Ureter (tissue), 1 donor: ENCODE measurements at regions not wholly inside any gene's neighbourhood (a gene's known extent, or its start where the extent isn't known, plus 50 kb on each side); places are given as distances from the start of the nearest gene placed in this dataset.

Experiments used
- DNase-seq: peaks from one replicate; pipeline ENCODE4 v3.0.0-alpha.2; 2020; ENCODE audit warnings: low spot score
- donor health status: DM: yes; HTN: yes; CAD: no.

GRCh38 chr2:126389446-126389845, 266.5 kb upstream of the GYPC start:
- DNase-seq, result no peak

DNA sequence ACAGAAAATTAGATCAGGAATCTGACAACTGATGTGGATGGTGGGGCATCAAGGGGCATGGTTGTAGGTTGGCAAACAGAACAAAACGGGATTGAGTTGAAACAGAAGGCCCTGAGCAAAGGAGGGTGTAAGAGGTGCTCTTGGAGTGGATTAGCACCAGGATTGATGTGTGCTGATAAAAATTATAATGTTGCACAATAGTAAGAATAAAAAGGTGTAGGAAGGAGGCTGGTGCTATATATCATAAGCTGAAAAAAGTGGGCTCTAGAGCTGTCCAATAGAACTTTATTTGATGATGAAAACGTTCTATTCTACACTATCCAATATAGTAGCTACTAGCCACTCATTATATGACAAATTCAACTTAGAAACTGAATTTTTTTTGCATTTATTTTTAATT, 263.1 kb upstream of the GYPC start:
- no peak for DNase-seq

DNA sequence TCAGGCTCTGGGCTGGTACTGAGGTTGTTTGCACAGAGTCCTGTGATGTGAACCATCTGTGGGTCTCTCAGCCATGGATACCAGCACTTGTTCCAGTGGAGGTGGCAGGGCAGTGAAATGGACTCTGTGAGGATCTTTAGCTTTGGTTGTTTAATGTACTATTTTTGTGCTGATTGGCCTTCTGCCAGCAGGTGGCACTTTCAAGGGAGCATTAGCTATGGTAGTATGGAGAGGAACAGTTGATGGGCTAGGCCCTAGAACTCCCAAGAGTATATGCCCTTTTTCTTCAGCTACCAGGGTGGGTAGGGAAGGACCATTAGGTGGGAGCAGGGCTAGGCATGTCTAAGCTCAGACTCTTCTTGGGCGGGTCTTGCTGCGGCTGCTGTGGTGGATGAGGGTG, 257.0 kb upstream of the GYPC start:
- no peak for DNase-seq

DNA sequence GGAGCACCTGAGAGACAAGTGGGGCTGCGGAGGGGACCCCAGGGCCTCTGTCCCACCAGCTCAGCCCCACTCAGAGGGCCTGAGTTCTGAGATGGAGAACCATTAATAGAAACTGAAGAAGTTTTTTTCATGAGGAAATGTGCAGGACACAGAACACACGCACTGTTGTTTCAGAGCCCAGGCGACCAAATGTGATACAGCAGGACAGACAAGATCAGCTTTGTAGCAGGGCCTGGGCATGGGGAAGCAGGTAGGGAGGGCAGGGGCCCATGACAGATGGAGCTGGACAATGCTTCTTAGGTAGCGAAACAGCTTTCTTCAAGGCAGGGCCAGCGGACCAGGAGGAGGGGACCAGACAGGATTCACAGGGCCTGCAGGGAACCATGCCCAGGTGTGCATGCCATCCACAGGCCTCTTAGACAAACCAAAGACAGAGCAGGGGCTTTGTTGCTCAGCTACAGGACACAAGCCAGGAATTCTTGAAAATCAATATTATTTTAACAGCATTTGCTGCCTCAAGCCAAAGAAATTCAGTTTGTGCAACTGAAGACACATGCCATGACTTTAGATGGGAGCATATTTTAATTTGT, 252.8 kb upstream of the GYPC start:
- no peak for DNase-seq

- no peak for DNase-seq
These were observed 249.7 kb upstream of the GYPC start for GRCh38 chr2:126406267-126406666.

- no peak for DNase-seq
These were observed 247.3 kb upstream of the GYPC start for GRCh38 chr2:126408671-126409070.

DNA sequence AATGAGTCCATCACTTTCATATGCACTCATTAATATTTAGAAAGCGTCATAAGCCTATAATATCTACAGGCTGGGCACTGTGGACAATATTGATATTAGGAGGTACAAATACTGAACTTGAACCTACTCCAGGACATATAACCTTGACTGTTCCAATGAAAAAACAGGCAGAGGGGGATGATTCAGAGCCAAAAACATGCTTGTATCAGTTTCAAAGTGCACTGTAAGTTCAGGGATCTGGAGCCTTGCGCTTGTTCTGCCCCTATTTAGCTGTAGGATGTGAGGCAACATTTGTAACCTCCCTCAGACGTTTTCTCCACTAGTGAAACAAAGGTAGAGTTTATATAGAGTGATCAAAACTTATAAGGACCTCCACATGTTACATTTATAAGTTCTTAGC, 246.1 kb upstream of the GYPC start:
- DNase-seq, result no peak

GRCh38 chr2:126413079-126413478, 242.9 kb upstream of the GYPC start:
- no peak for DNase-seq

GRCh38 chr2:126419403-126419802, 236.6 kb upstream of the GYPC start:
- no peak for DNase-seq

DNA sequence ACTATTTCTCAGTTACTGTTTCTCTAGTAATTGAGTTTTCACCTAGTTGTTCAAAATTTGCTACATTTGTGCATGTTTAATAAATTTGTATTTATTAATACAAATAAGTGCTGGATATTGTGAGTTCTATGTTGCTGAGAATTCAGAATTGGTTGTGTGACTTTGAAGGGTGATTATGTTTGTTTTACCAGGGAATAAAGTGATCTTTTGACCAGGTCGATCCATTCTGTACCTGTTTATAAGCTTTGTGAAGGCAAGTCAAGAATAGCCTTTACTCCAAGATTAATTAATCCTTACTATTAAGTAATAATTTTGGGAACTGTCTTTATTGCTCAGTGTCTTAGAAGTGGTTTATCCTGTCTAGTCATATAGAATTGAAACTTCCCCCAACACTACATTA, 230.0 kb upstream of the GYPC start:
- no peak for DNase-seq

DNA sequence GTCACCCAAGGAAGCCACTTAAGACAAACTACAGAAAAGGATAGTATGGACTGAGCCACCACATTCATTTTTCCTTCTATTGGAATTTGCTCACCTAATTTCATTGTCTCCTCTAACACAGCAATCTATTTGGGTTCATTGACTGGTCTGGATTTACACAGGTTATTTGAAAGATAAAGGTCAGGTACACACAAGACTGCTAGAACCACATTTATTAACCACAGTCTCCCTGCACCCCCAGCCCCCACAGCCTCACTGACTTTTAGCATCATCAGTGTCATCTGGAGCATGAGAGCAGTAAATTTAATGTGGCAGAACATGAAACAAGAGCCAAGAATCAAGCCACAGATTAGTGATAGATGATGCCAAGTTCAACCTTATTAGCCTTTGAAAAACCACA, 226.9 kb upstream of the GYPC start:
- no peak for DNase-seq

DNA sequence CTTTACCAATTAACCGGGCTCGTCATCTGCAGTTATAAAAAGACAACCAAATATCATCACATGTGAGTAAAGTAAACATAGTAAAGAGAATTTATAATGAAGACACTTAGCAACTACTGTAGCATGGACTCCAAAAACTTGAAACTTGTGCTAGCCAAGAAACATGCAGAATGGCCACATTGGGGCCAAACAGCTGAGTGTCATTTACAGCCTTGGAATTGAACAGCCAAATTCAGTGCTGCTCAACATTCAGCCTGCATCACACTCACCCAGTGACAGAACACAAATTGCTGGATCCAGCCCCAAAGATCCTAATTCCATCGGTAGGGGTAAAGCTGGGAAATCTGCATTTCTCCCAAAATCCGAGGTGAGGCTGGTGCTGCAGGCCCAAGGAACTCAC, 224.8 kb upstream of the GYPC start:
- DNase-seq, result no peak

GRCh38 chr2:126436411-126436810, 219.5 kb upstream of the GYPC start:
- no peak for DNase-seq

DNA sequence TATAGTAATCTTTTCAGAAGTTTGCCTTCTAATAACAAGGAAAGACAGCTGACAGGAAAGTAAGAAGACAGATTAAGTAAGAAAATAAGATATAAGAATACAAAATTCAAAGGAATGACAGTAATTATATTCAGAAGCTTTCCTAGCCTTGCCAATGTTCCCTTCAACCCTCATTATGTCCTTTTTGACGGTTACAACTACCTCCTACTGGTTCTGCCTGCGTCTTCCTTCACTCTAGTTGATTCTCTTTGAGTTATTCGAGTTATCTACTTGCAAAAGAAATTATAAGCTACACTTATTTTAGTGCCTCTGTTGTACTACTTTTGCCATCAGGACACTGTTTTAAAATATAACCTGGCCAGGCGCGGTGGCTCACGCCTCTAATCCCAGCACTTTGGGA, 218.9 kb upstream of the GYPC start:
- DNase-seq, result no peak

GRCh38 chr2:126444512-126444911, 211.4 kb upstream of the GYPC start:
- DNase-seq, result no peak

DNA sequence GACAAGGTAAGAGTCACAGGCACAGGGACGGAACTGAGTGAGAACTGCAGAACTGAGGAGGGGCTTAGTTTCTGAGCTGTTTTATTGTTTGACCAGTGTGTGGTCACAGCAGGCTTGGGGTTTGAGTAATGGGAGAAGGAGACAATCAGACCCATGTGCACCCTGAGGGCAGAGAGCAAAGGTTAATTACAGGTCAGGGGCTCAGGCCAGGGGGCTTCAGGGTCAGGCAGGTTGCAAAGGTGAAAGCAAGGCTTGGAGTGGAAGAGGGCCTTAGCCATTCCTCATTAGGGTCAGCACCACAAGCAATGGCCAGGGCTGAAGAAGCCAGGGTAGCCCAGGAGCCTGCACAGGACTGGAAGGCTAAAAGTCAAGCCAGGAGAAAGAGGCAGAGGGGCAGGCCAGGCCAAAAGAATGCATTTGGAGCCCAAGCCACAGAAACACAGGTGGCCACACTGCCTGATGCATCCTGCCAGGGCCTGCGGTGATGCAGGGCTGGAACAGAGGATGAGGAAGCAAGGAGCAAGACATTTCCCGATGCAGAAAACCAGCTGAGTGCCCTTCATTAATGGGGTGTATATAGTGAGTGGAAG, 209.8 kb upstream of the GYPC start:
- no peak for DNase-seq

GRCh38 chr2:126448611-126449010, 207.3 kb upstream of the GYPC start:
- no peak for DNase-seq

DNA sequence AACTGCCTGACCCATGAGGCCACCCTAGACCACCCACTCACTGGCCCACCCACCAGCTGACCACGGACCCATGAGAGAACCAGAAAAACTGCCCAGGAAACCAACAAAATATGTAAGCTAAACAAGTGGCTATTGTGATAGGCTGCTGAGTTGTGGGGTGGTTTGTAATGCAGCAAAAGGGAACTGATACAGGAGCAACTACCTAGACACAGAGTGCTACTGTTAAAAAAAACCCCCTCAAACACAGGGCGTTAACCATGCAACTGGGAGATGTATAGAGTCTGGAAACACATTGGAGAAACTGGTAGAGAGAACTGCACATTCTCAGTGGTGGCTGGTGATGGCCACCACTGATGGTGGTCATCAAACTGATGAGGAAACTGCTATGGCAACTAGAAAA, 206.3 kb upstream of the GYPC start:
- no peak for DNase-seq

DNA sequence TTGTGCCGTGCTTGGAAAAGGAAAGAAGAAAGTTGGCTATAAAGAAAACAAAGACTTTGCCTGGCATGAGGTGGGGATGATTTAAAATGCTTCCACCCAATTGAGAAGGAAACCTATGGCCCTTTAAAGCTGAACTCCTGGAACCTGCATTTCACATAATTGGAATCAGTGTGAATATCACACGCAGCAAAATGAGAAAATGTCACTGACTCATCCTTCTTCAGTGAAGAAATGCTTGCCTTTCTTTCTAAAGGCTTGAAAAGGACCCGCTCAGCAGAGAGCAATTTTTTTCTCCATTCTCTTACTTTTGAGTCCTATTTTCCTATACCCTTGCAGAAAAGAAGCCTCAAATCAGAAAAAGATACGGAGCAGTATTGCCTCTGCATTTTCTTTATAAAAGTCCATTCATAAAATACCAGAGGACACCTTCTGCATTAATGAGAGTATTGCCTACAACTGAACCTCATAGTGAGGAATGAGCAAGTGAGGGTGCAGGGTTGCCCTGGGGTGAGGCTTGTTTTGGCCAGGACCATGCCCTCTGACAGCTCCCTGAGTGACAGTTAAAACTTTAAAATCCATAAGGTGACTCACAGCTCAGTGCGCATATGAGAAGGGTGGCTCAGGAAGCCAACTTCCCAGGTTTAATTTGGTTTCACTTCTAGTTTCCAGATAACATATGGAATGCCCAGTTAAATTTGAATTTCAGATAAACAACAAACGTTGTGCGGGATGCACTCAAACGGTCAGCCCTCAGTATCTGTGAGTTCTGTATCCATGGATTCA, 191.9 kb upstream of the GYPC start:
- DNase-seq, result no peak

DNA sequence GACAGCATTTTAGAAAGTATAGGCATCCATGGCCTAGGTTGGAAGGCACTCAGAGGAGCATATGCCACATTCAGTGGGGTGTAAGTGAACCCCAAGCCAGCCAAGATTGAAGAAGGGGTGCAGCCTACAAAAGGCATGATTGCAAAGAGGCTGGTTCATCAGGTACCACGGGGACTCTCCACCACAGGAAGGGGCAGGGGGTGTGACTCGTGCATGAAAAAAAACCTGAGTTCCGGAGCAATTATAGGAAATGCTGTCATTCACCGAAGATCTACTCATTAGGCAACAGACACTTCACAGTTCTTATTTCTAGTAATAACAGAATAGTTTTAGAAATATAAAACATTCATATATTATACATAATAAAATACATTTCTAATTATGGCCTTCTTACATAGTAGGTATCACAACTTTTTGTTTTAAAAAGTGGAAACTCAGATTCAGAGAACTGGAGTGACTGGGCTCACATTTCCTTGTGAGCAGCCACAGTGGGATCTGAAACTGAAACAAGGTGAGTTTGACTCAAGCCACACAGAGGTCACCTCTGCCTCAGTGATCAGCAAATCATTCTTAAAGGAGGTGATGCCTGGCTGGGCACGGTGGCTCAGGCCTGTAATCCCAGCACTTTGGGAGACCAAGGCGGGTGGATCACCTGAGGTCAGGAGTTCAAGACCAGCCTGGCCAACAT, 188.4 kb upstream of the GYPC start:
- no peak for DNase-seq

GRCh38 chr2:126475031-126475430, 180.9 kb upstream of the GYPC start:
- no peak for DNase-seq

DNA sequence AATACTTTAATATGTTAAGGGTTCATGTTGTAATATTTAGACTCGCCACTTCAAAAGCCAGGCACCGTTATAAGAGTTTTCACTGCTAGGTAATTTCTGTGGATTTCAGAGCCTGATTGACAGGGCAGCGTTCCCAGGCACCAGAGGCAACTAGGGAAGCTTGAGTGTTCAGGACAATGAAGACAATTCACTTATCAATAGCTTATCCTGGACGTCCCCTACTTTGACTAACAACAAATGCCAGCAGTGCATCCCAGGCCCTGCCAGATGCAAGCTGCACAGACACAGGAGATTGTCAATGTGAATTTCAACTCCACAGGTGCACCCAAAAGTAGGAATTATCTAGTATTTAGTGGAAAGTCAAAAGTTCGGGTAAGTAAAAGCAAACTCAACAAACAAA, 179.3 kb upstream of the GYPC start:
- no peak for DNase-seq

- no peak for DNase-seq
These were observed 175.9 kb upstream of the GYPC start for GRCh38 chr2:126480033-126480432.
